ENCODE measurements at regions not wholly inside any gene's neighbourhood (a gene's known extent, or its start where the extent isn't known, plus 50 kb on each side); places are given as distances from the start of the nearest gene placed in this dataset.
"Not testable (repeated sequence)": the region's sequence is repeated elsewhere in the genome, so short reads cannot be mapped to it uniquely, and the experiment has no call there.

- DNase-seq, result no peak
Observed at GRCh38 chr1:230591678-230592077, 50.6 kb upstream of the COG2 start.

- no peak for DNase-seq
Observed at GRCh38 chr1:230589951-230590350, 52.3 kb upstream of the COG2 start.

GRCh38 chr1:230588323-230588746 lies 53.9 kb upstream of the COG2 start:
- DNase-seq, result no peak

- no peak for DNase-seq
Observed at GRCh38 chr1:230587061-230587460, 55.2 kb upstream of the COG2 start.

GRCh38 chr1:230584660-230585059 lies 57.6 kb upstream of the COG2 start:
- no peak for DNase-seq

GRCh38 chr1:230581446-230582079 lies 60.7 kb upstream of the COG2 start:
- DNase-seq, result no peak

- no peak for DNase-seq
Observed at GRCh38 chr1:230578616-230579015, 63.7 kb upstream of the COG2 start.

- DNase-seq, result no peak
Observed at GRCh38 chr1:230577537-230577936, 64.7 kb upstream of the COG2 start.

- no peak for DNase-seq
Observed at GRCh38 chr1:230575886-230576500, 66.3 kb upstream of the COG2 start.

GRCh38 chr1:230574502-230574901 lies 67.8 kb upstream of the COG2 start:
- DNase-seq, result no peak

- DNase-seq, result no peak
Observed at GRCh38 chr1:230573658-230574057, 68.6 kb upstream of the COG2 start.

- DNase-seq, result no peak
Observed at GRCh38 chr1:230572121-230573105, 69.9 kb upstream of the COG2 start.

GRCh38 chr1:230570724-230571360 lies 71.4 kb upstream of the COG2 start:
- no peak for DNase-seq

GRCh38 chr1:230569201-230569600 lies 73.1 kb upstream of the COG2 start:
- no peak for DNase-seq

- DNase-seq, result no peak
Observed at GRCh38 chr1:230568676-230569075, 73.6 kb upstream of the COG2 start.

- no peak for DNase-seq
Observed at GRCh38 chr1:230568008-230568407, 74.3 kb upstream of the COG2 start.

GRCh38 chr1:230567221-230567575 lies 75.1 kb upstream of the COG2 start:
- DNase-seq, result no peak

- not testable (repeated sequence) for DNase-seq
Observed at GRCh38 chr1:230566532-230567220, 75.6 kb upstream of the COG2 start.

GRCh38 chr1:230565141-230565540 lies 77.1 kb upstream of the COG2 start:
- no peak for DNase-seq

GRCh38 chr1:230563591-230563990 lies 78.7 kb upstream of the COG2 start:
- DNase-seq, result no peak

- no peak for DNase-seq
Observed at GRCh38 chr1:230561570-230561969, 80.7 kb upstream of the COG2 start.

- no peak for DNase-seq
Observed at GRCh38 chr1:230558324-230558723, 84.0 kb upstream of the COG2 start.

GRCh38 chr1:230556453-230556852 lies 85.8 kb upstream of the COG2 start:
- no peak for DNase-seq

Data from NCI-H1105 treated with DMSO at 0.1 percent for 48 hours (cell line).